ENCODE measurements at regions not wholly inside any gene's neighbourhood (a gene's known extent, or its start where the extent isn't known, plus 50 kb on each side); places are given as distances from the start of the nearest gene placed in this dataset.

GRCh38 chr22:33202455-33202854 is 144.3 kb upstream of the SYN3 start:
- DNase-seq (ENCODE audit: low read depth) = no peak
- TF ChIP-seq CTCF (IDR thresholded peaks at IDR 0.05; ENCODE audit: low read length, missing control alignments) = no peak
- no peak overlapping the region for H3K4me3 ChIP-seq (replicated peaks; ENCODE audit: low read depth, low read length)

GRCh38 chr22:33194529-33195077 is 136.4 kb upstream of the SYN3 start:
- no peak for TF ChIP-seq CTCF (IDR thresholded peaks at IDR 0.05; ENCODE audit: low read length, missing control alignments)

GRCh38 chr22:33192156-33192555 is 134.0 kb upstream of the SYN3 start:
- no peak for TF ChIP-seq CTCF (IDR thresholded peaks at IDR 0.05; ENCODE audit: low read length, missing control alignments)
- DNase-seq (ENCODE audit: low read depth) = no peak
- H3K4me3 ChIP-seq (replicated peaks; ENCODE audit: low read depth, low read length) = no peak overlapping the region

More at GRCh38 chr22:33194529-33195077, 136.4 kb upstream of the SYN3 start:
- no peak for DNase-seq (ENCODE audit: low read depth)
- no peak overlapping the region for H3K4me3 ChIP-seq (replicated peaks; ENCODE audit: low read depth, low read length)

GRCh38 chr22:33188326-33188725 is 130.1 kb upstream of the SYN3 start:
- no peak overlapping the region for H3K4me3 ChIP-seq (replicated peaks; ENCODE audit: low read depth, low read length)
- DNase-seq (ENCODE audit: low read depth) = peak; percentile 36
- no peak for TF ChIP-seq CTCF (IDR thresholded peaks at IDR 0.05; ENCODE audit: low read length, missing control alignments)

GRCh38 chr22:33186816-33187215 is 128.6 kb upstream of the SYN3 start:
- no peak overlapping the region for H3K4me3 ChIP-seq (replicated peaks; ENCODE audit: low read depth, low read length)
- DNase-seq (ENCODE audit: low read depth) = no peak
- no peak for TF ChIP-seq CTCF (IDR thresholded peaks at IDR 0.05; ENCODE audit: low read length, missing control alignments)

- DNase-seq (ENCODE audit: low read depth) = no peak
- no peak for TF ChIP-seq CTCF (IDR thresholded peaks at IDR 0.05; ENCODE audit: low read length, missing control alignments)
- no peak overlapping the region for H3K4me3 ChIP-seq (replicated peaks; ENCODE audit: low read depth, low read length)
Measured at GRCh38 chr22:33180356-33180755, 122.2 kb upstream of the SYN3 start.

Measured in fibroblast of pulmonary artery (primary cell).